H9 (cell line): ENCODE measurements at regions not wholly inside any gene's neighbourhood (a gene's known extent, or its start where the extent isn't known, plus 50 kb on each side); places are given as distances from the start of the nearest gene placed in this dataset.

Experiments
- DNase-seq: peaks from one replicate; pipeline ENCODE4 v3.0.0-alpha.2; 2017
- H2AFZ ChIP-seq: one replicate; pipeline ENCODE4 v1.6.1; 2013; ENCODE audit warnings: mild to moderate bottlenecking, low read length, control low read depth, moderate library complexity
- H2AK5ac ChIP-seq: 2 replicates; pipeline ENCODE4 v1.6.1; 2013; ENCODE audit warnings: low read length, control low read depth, mixed read lengths; ENCODE audit not compliant: insufficient read length
- H2BK120ac ChIP-seq: one replicate; pipeline ENCODE4 v1.6.1; 2013; ENCODE audit warnings: low read depth, mild to moderate bottlenecking, low read length, control low read depth, inconsistent platforms; ENCODE audit not compliant: poor library complexity, severe bottlenecking
- H2BK12ac ChIP-seq: 2 replicates; pipeline ENCODE4 v1.6.1; 2013; ENCODE audit warnings: low read length, control low read depth, mixed read lengths, low read depth; ENCODE audit not compliant: insufficient read length
- H2BK15ac ChIP-seq: 2 replicates; pipeline ENCODE4 v1.6.1; 2013; ENCODE audit warnings: low read depth, low read length, control low read depth
- H2BK20ac ChIP-seq: one replicate; pipeline ENCODE4 v1.6.1; 2013; ENCODE audit warnings: low read depth, mild to moderate bottlenecking, low read length, control low read depth, inconsistent platforms; ENCODE audit not compliant: poor library complexity, severe bottlenecking
- H2BK5ac ChIP-seq: 2 replicates; pipeline ENCODE4 v1.6.1; 2013; ENCODE audit warnings: low read length, control low read depth, mixed read lengths; ENCODE audit not compliant: insufficient read length
- H3K14ac ChIP-seq: 2 replicates; pipeline ENCODE4 v1.6.1; 2013; ENCODE audit warnings: low read length, control low read depth; ENCODE audit not compliant: insufficient read depth
- H3K18ac ChIP-seq: 2 replicates; pipeline ENCODE4 v1.6.1; 2013; ENCODE audit warnings: low read depth, mild to moderate bottlenecking, mixed read lengths, low read length, control low read depth; ENCODE audit not compliant: insufficient read length
- H3K23ac ChIP-seq: 2 replicates; pipeline ENCODE4 v1.6.1; 2013; ENCODE audit warnings: low read length, control low read depth, mixed read lengths, low read depth; ENCODE audit not compliant: insufficient read length
- H3K23me2 ChIP-seq: 2 replicates; pipeline ENCODE4 v1.6.1; 2013; ENCODE audit warnings: low read depth, mild to moderate bottlenecking, mixed read lengths, low read length, control low read depth; ENCODE audit not compliant: insufficient read length, poor library complexity, severe bottlenecking
- H3K27ac ChIP-seq: 2 replicates; pipeline ENCODE4 v1.5.1; 2013; ENCODE audit warnings: low read length, control low read depth, mixed read lengths, low read depth; ENCODE audit not compliant: insufficient read length
- H3K27me3 ChIP-seq: 2 replicates; pipeline ENCODE4 v1.6.1; 2013; ENCODE audit warnings: low read length, control low read depth, inconsistent platforms; ENCODE audit not compliant: insufficient read depth
- H3K4ac ChIP-seq: 2 replicates; pipeline ENCODE4 v1.6.1; 2013; ENCODE audit warnings: low read depth, mild to moderate bottlenecking, control low read depth, inconsistent platforms, low read length, moderate library complexity
- H3K4me1 ChIP-seq: 2 replicates; pipeline ENCODE4 v1.6.1; 2013; ENCODE audit warnings: low read length, control low read depth, inconsistent platforms; ENCODE audit not compliant: insufficient read depth
- H3K4me2 ChIP-seq: 2 replicates; pipeline ENCODE4 v1.6.1; 2013; ENCODE audit warnings: low read length, control low read depth, mixed read lengths; ENCODE audit not compliant: insufficient read length, insufficient read depth
- H3K56ac ChIP-seq: 2 replicates; pipeline ENCODE4 v1.6.1; 2013; ENCODE audit warnings: low read depth, mild to moderate bottlenecking, mixed read lengths, low read length, control low read depth; ENCODE audit not compliant: insufficient read length
- H3K79me1 ChIP-seq: 2 replicates; pipeline ENCODE4 v1.6.1; 2013; ENCODE audit warnings: low read depth, mild to moderate bottlenecking, moderate library complexity, low read length, control low read depth, inconsistent platforms; ENCODE audit not compliant: insufficient read depth, poor library complexity, severe bottlenecking
- H3K79me2 ChIP-seq: 2 replicates; pipeline ENCODE4 v1.6.1; 2013; ENCODE audit warnings: low read length, control low read depth, inconsistent platforms; ENCODE audit not compliant: insufficient read depth
- H3K9ac ChIP-seq: 2 replicates; pipeline ENCODE4 v1.6.1; 2013; ENCODE audit warnings: low read length, control low read depth, mixed read lengths; ENCODE audit not compliant: insufficient read length; ENCODE audit errors: extremely low read depth
- H3K9me3 ChIP-seq: one replicate; pipeline ENCODE4 v1.6.1; 2013; ENCODE audit warnings: low read depth, low read length, inconsistent platforms; ENCODE audit not compliant: control insufficient read depth
- H3T11ph ChIP-seq: one replicate; pipeline ENCODE4 v1.6.1; 2013; ENCODE audit warnings: mild to moderate bottlenecking, low read length, control low read depth, inconsistent platforms
- H4K20me1 ChIP-seq: one replicate; pipeline ENCODE4 v1.6.1; 2013; ENCODE audit not compliant: control insufficient read depth, insufficient read length, insufficient read depth
- H4K5ac ChIP-seq: 2 replicates; pipeline ENCODE4 v1.6.1; 2013; ENCODE audit warnings: low read depth, mild to moderate bottlenecking, mixed read lengths, low read length, control low read depth; ENCODE audit not compliant: insufficient read length
- H4K8ac ChIP-seq: replicated peaks from 2 replicates; pipeline ENCODE4 v1.6.1; 2013; ENCODE audit warnings: low read length, control low read depth, mixed read lengths, low read depth; ENCODE audit not compliant: insufficient read length
- H4K91ac ChIP-seq: 2 replicates; pipeline ENCODE4 v1.6.1; 2013; ENCODE audit warnings: low read depth, mild to moderate bottlenecking, moderate library complexity, mixed read lengths, low read length, control low read depth; ENCODE audit not compliant: insufficient read length
- H3K27ac Mint-ChIP-seq, 3 experiments: 2 replicates in 2 of 3; 3 replicates in 1 of 3; pipeline ENCODE4 v1.8.0; 2020 to 2021; ENCODE audit warnings: mixed read lengths in 3 of 3, mild to moderate bottlenecking in 1 of 3, moderate library complexity in 1 of 3
- H3K27me3 Mint-ChIP-seq: 2 replicates; pipeline ENCODE4 v1.8.0; 2021; ENCODE audit warnings: low read depth, mild to moderate bottlenecking, moderate library complexity, mixed read lengths
- H3K36me3 Mint-ChIP-seq, 3 experiments: 2 replicates in 2 of 3; 3 replicates in 1 of 3; pipeline ENCODE4 v1.8.0; 2020 to 2021; ENCODE audit warnings: low read depth in 3 of 3, mixed read lengths in 3 of 3; ENCODE audit not compliant: insufficient read depth in 1 of 3
- H3K4me1 Mint-ChIP-seq, 2 experiments: 2 replicates each; pipeline ENCODE4 v1.8.0; 2020; ENCODE audit warnings: mixed read lengths in 2 of 2
- H3K4me3 Mint-ChIP-seq, 2 experiments: 2 replicates in 1 of 2; 3 replicates in 1 of 2; pipeline ENCODE4 v1.8.0; 2020 to 2021; ENCODE audit warnings: mild to moderate bottlenecking in 2 of 2, mixed read lengths in 2 of 2, moderate library complexity in 1 of 2
- H3K9me3 Mint-ChIP-seq, 2 experiments: 2 replicates in 1 of 2; 3 replicates in 1 of 2; pipeline ENCODE4 v1.8.0; 2020; ENCODE audit warnings: mild to moderate bottlenecking in 2 of 2, mixed read lengths in 2 of 2, moderate library complexity in 1 of 2
- WGBS: extraction: QIAGEN DNeasy Blood & Tissue Kit; methylation state at CpG from one replicate; pipeline ENCODE4 v1.1.7; 2013; ENCODE audit warnings: missing lambda C conversion rate, low lambda C conversion rate, mixed read lengths; ENCODE audit not compliant: insufficient read length; ENCODE audit errors: extremely low coverage; 5-methylcytosine and 5-hydroxymethylcytosine counted together
- TF ChIP-seq, protein P1 (sequence below): fragments of 200-600 bp; sonication (generic); conservative IDR thresholded peaks from 3 replicates; pipeline ENCODE4 v1.8.0; 2021; ENCODE audit warnings: antibody characterized with exemption, mild to moderate bottlenecking

DNA sequence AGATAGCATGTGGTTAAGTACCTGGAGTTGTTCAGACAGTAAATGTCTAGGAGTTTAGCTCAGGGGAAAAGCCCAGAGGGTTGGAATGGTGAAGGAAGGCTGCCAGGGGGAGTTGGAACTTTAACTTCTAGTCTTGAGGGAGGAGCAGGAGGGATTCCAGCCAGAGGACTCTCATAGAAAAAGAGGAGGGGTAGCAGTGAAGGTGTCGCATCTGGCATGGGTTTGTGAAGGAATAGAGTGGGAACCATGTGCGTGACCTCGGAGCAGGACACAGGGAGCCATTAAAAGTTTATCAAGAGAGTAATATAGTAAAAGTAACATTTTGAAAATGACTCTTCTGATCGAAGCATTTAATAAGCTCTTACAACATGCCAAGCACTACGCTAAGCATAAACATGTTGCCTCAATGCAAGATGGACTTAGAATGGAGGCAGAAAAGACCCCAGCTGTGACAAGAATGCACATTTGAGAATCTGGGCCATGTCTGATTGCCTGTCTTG, 632.4 kb upstream of the CAMK1G start:
- H3K79me2 ChIP-seq: no peaks in the 10 kb centered on the region
- H3K4me2 ChIP-seq: no peak overlapping the region
- no peaks in the 10 kb centered on the region for H3K4me1 ChIP-seq
- Mint-ChIP-seq H3K27me3 (no peaks in the 10 kb centered on the region), H3K4me1 (peaks cover 9 to 21% of the 10 kb centered on the region in 2 experiments), H3K36me3 (no peaks in the 10 kb centered on the region; a peak in 1 of 7 replicates), H3K27ac (no peak overlapping the region), H3K9me3 (peaks cover 0 to 6% of the 10 kb centered on the region in 2 experiments; a peak in 3 of 5 replicates), H3K4me3 (no peak overlapping the region)
- H3K27ac ChIP-seq: no peak overlapping the region
- H2AK5ac ChIP-seq: no peak overlapping the region
- no peak for DNase-seq
- TF ChIP-seq, protein P1, sequence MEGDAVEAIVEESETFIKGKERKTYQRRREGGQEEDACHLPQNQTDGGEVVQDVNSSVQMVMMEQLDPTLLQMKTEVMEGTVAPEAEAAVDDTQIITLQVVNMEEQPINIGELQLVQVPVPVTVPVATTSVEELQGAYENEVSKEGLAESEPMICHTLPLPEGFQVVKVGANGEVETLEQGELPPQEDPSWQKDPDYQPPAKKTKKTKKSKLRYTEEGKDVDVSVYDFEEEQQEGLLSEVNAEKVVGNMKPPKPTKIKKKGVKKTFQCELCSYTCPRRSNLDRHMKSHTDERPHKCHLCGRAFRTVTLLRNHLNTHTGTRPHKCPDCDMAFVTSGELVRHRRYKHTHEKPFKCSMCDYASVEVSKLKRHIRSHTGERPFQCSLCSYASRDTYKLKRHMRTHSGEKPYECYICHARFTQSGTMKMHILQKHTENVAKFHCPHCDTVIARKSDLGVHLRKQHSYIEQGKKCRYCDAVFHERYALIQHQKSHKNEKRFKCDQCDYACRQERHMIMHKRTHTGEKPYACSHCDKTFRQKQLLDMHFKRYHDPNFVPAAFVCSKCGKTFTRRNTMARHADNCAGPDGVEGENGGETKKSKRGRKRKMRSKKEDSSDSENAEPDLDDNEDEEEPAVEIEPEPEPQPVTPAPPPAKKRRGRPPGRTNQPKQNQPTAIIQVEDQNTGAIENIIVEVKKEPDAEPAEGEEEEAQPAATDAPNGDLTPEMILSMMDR: no peak
- no peak overlapping the region for H3K23ac ChIP-seq
- H3K9me3 ChIP-seq: no peaks in the 10 kb centered on the region
- no peak overlapping the region for H2BK120ac ChIP-seq
- no peak overlapping the region for H3K4ac ChIP-seq
- no peaks in the 10 kb centered on the region for H3K27me3 ChIP-seq
- no peak overlapping the region for H3K56ac ChIP-seq
- H4K20me1 ChIP-seq: no peaks in the 10 kb centered on the region
- no peak overlapping the region for H2BK5ac ChIP-seq
- no peak overlapping the region for H4K5ac ChIP-seq
- H2AFZ ChIP-seq: no peak overlapping the region
- H2BK15ac ChIP-seq: no peak overlapping the region
- no peak overlapping the region for H2BK20ac ChIP-seq
- no peak overlapping the region for H4K91ac ChIP-seq
- no peak overlapping the region for H3T11ph ChIP-seq
- H3K79me1 ChIP-seq: no peaks in the 10 kb centered on the region
- no peak overlapping the region for H4K8ac ChIP-seq
- no peak overlapping the region for H3K18ac ChIP-seq
- no peaks in the 10 kb centered on the region for H3K23me2 ChIP-seq
- H2BK12ac ChIP-seq: no peak overlapping the region
- no peak overlapping the region for H3K9ac ChIP-seq
- WGBS: no CpG with 5 or more reads among the region's 5 CpGs
- no peak overlapping the region for H3K14ac ChIP-seq
